ENCODE measurements at regions not wholly inside any gene's neighbourhood (a gene's known extent, or its start where the extent isn't known, plus 50 kb on each side); places are given as distances from the start of the nearest gene placed in this dataset.

DNA sequence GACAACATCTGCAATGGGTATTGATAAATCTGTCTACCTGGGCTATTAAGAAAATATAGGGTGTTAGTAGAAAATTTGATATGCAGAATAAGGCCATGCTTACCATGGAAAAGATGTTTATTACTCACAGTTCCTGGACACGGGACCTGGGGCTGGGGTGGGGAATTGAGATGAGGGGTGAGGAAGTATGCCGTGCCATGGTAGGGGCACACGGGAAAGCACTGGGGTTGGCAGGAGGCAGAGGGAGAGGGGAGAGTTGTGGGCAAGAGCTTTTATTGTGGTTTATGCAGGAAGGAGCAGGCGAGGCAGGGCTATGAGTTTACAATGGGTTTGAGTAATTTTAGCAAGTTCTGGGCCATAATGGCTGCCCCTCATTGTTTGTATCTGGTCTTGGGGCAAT, 493.8 kb downstream of the SIPA1L2 start:
- Histone ChIP-seq H3K14ac (ENCODE audit: insufficient read length) (no peak overlapping the region), H3K4me1 (replicated peaks in 1 of 4; ENCODE audit: control insufficient read depth in 3 of 4, insufficient read depth in 4 of 4, low read length in 3 of 4) (peaks cover 3 to 29% (median 20%) of the 10 kb centered on the region in 4 experiments), H2BK15ac (ENCODE audit: low read length) (no peak overlapping the region), H2BK12ac (ENCODE audit: low read depth, low read length) (no peak overlapping the region), H3K79me2 (ENCODE audit: control insufficient read depth in 1 of 2, insufficient read depth in 2 of 2, low read length in 2 of 2) (peaks cover 0 to 62% of the 10 kb centered on the region in 2 experiments; a peak in 3 of 4 replicates), H2AK5ac (ENCODE audit: low read depth, low read length) (no peak overlapping the region), H3K56ac (replicated peaks; ENCODE audit: insufficient read length, low read depth, low read length) (no peak overlapping the region), H3K27me3 (replicated peaks in 1 of 4; ENCODE audit: control insufficient read depth in 3 of 4, extremely low read depth in 1 of 4, insufficient read depth in 3 of 4, low read length in 3 of 4) (no peaks in the 10 kb centered on the region), H3K79me1 (ENCODE audit: low read depth, low read length) (no peaks in the 10 kb centered on the region; the same call in 1 of the 2 replicates), H4K8ac (ENCODE audit: extremely low read depth, insufficient read depth, low read length) (no peak overlapping the region), H4K91ac (replicated peaks; ENCODE audit: insufficient read length, low read length) (no peak overlapping the region), H4K20me1 (replicated peaks in 1 of 2; ENCODE audit: control insufficient read depth in 1 of 2, insufficient read depth in 2 of 2, low read length in 2 of 2) (peaks cover 19 to 33% of the 10 kb centered on the region in 2 experiments), H2BK20ac (ENCODE audit: low read length) (no peak overlapping the region), H3K9me3 (ENCODE audit: insufficient read depth in 2 of 2, low read depth in 1 of 2, low read length in 1 of 2) (peaks cover 0 to 7% of the 10 kb centered on the region in 2 experiments; a peak in 2 of 4 replicates), H3K23me2 (ENCODE audit: low read depth, low read length) (peaks cover 3% of the 10 kb centered on the region; the same call in 1 of the 2 replicates), H2BK5ac (ENCODE audit: low read depth, low read length) (0 out of 2 replicates have a peak overlapping the region, but pooled peaks have one; percentile 26), H3K36me3 (ENCODE audit: control insufficient read depth in 2 of 4, insufficient read depth in 4 of 4, low read length in 3 of 4) (peaks cover 0 to 83% (median 35%) of the 10 kb centered on the region in 4 experiments; a peak in 7 of 8 replicates), H4K5ac (ENCODE audit: insufficient read length, low read depth, low read length) (no peak overlapping the region), H3K23ac (ENCODE audit: insufficient read length) (no peak overlapping the region), H3K9ac (replicated peaks in 1 of 4; ENCODE audit: extremely low read depth in 1 of 4, low read depth in 3 of 4, low read length in 3 of 4) (no peak overlapping the region), H3K4me2 (ENCODE audit: insufficient read depth in 1 of 2, low read depth in 2 of 2, low read length in 2 of 2) (no peak overlapping the region; a peak in 1 of 4 replicates), H3K18ac (ENCODE audit: extremely low read depth, low read length) (no peak overlapping the region), H3K27ac (ENCODE audit: low read depth, low read length) (no peak overlapping the region), H3K4me3 (ENCODE audit: extremely low read depth in 1 of 4, insufficient read depth in 2 of 4, low read depth in 3 of 4, low read length in 4 of 4) (no peak overlapping the region), H2AFZ (ENCODE audit: low read length) (no peak overlapping the region), H2BK120ac (replicated peaks; ENCODE audit: low read depth, low read length) (no peak overlapping the region), H3K4ac (replicated peaks; ENCODE audit: insufficient read length, low read depth, low read length) (no peak overlapping the region)
- CTCF ChIA-PET (ENCODE audit: partially characterized antibody), result interaction anchor here (1.0 to 1.8 kb wide), 2 partner anchors 9 to 89 kb away, joined by 3 to 5 read pairs; no protein-coding TSS in a partner anchor
- FAIRE-seq (no peak), DNase-seq (ENCODE audit: low read depth in 1 of 2, low spot score in 2 of 2) (no peak)
- POLR2A ChIA-PET (ENCODE audit: partially characterized antibody), result interaction anchor here (1.0 to 2.0 kb wide), 5 partner anchors 9 to 253 kb away, joined by 4 to 7 read pairs (median 4); no protein-coding TSS in a partner anchor
- 86% methylated on average over 4 of the region's 4 CpGs; no CpG with 5 or more reads in 1 of the 2 experiments for WGBS, 2 experiments (ENCODE audit: extremely low coverage in 1 of 2, insufficient coverage in 1 of 2, insufficient read length in 1 of 2, insufficient replicate concordance in 2 of 2, low coverage in 1 of 2, low lambda C conversion rate in 2 of 2, missing lambda C conversion rate in 1 of 2)
- TF ChIP-seq POLR2AphosphoS5 (IDR thresholded peaks at IDR 0.05; ENCODE audit: low read depth, low read length) (peak; percentile 84; the same call in 1 of the 2 replicates), RAD21 (IDR thresholded peaks at IDR 0.05 in 1 of 2, conservative IDR thresholded peaks at IDR 0.05 in 1 of 2; ENCODE audit: low read depth in 2 of 2, low read length in 2 of 2) (no peak)

All from H1 (cell line).